ENCODE measurements at regions not wholly inside any gene's neighbourhood (a gene's known extent, or its start where the extent isn't known, plus 50 kb on each side); places are given as distances from the start of the nearest gene placed in this dataset.

DNA sequence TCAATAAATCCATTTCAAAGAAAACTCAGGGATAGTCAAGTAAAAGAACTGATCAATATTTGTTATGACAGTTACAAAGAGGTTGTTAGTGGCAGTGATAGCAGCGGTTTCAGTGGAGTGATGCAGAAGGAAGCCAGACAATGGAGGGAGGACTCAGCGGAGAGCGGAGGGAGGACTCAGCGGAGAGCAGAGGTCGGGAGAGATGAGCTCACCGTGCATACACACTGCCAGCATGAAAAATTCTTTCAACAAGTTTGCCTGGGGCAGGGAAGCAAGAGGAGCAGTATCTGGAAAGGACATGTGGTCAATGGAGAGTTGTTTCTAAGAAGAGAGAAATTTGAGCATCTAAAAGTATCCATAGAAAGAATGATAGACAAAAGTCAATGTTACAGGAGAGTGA is 60.9 kb upstream of the BCL11A start:
- TF ChIP-seq, protein P1, sequence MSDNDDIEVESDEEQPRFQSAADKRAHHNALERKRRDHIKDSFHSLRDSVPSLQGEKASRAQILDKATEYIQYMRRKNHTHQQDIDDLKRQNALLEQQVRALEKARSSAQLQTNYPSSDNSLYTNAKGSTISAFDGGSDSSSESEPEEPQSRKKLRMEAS (IDR thresholded peaks at IDR 0.05), result no peak
- no peak for TF ChIP-seq EGR1 (IDR thresholded peaks at IDR 0.05)
- no peak for TF ChIP-seq TAF1 (IDR thresholded peaks at IDR 0.05; ENCODE audit: low read depth)

DNA sequence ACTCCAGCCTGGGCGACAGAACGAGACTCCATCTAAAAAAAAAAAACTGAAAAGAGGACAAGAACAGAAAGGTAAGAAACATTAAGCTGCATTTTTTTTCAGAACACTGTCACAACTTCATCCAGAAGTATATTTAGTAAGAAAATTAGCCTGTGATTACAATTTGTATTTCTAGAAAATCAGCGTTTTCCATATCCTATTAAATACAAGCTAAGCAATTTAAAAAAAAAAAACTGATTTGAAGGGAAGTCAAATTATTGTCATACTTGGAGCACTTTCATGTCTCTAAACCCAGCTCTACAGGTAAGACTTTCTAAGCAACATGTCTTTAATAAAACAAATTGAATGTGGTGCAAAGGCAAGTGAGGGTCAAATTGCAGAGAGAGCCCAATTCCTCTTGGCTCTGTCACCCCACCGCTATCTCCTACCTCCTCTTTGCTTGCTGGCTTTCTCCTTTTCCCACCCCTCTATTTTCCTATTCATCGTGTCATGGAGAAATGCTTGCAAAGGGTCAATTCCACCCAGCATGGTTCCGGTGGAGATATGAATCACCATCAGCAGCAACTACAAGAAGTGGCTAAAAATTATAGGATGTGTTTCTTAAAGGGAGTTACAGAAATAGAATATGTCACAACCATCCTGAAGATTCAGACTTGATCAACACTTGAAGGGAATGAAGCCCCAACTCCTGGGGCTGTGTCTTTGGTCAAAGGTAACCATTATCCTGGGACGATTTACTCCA is 68.4 kb upstream of the BCL11A start:
- no peak for TF ChIP-seq YY1 (IDR thresholded peaks at IDR 0.05; ENCODE audit: low read depth)

DNA sequence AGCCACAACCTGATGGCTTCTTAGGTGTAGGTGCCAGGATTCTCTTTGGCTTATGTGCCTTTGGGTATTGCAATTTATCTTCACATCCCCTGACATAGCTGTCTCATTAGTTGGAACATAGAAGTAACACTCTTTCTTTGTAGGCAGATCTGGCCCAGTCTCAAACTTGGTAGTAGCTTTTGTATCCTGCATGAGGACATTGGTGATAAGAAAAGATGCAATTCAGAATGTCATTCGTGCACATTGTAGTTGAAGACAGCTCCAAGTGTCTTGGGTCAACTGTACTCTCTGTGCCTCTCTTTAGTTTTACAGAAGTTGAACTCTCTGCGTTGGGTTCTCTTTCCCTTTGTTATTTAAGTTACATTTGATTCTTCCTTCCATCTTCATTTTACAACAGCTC is 69.6 kb upstream of the BCL11A start:
- TF ChIP-seq YY1 (IDR thresholded peaks at IDR 0.05; ENCODE audit: low read depth) (no peak), RAD21 (IDR thresholded peaks at IDR 0.05; ENCODE audit: low read depth) (no peak), FOXM1 (IDR thresholded peaks at IDR 0.05; ENCODE audit: borderline replicate concordance, low read depth) (no peak), EGR1 (IDR thresholded peaks at IDR 0.05) (no peak), NFIC (IDR thresholded peaks at IDR 0.05) (no peak)

DNA sequence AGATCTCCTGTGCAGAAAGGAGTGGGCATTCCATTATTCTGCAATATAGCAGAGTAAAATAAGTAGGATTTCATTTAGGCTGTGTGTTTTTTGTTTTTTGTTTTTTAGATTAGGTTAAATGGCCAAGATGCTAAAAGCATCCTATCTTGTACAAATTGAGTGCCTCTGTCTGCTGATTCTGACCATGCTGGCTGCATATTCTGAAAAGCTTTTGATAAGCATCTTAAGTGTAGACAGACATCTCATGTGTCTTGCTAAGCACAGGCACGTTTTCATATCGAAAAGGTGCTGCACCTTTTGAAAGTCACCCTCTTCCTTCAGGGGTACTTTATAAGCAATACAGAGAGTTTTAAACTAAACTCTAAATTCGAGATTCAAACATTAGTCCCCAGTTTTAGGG is 74.0 kb upstream of the BCL11A start:
- TF ChIP-seq EGR1 (IDR thresholded peaks at IDR 0.05), result no peak
- TF ChIP-seq, protein P2, sequence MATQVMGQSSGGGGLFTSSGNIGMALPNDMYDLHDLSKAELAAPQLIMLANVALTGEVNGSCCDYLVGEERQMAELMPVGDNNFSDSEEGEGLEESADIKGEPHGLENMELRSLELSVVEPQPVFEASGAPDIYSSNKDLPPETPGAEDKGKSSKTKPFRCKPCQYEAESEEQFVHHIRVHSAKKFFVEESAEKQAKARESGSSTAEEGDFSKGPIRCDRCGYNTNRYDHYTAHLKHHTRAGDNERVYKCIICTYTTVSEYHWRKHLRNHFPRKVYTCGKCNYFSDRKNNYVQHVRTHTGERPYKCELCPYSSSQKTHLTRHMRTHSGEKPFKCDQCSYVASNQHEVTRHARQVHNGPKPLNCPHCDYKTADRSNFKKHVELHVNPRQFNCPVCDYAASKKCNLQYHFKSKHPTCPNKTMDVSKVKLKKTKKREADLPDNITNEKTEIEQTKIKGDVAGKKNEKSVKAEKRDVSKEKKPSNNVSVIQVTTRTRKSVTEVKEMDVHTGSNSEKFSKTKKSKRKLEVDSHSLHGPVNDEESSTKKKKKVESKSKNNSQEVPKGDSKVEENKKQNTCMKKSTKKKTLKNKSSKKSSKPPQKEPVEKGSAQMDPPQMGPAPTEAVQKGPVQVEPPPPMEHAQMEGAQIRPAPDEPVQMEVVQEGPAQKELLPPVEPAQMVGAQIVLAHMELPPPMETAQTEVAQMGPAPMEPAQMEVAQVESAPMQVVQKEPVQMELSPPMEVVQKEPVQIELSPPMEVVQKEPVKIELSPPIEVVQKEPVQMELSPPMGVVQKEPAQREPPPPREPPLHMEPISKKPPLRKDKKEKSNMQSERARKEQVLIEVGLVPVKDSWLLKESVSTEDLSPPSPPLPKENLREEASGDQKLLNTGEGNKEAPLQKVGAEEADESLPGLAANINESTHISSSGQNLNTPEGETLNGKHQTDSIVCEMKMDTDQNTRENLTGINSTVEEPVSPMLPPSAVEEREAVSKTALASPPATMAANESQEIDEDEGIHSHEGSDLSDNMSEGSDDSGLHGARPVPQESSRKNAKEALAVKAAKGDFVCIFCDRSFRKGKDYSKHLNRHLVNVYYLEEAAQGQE (IDR thresholded peaks at IDR 0.05; ENCODE audit: low read depth), result no peak
- TF ChIP-seq RAD21 (IDR thresholded peaks at IDR 0.05; ENCODE audit: low read depth), result no peak
- TF ChIP-seq CEBPB (IDR thresholded peaks at IDR 0.05), result no peak
- no peak for TF ChIP-seq TAF1 (IDR thresholded peaks at IDR 0.05; ENCODE audit: low read depth)
- no peak for TF ChIP-seq YY1 (IDR thresholded peaks at IDR 0.05; ENCODE audit: low read depth)
- TF ChIP-seq ZBTB7A (IDR thresholded peaks at IDR 0.05; ENCODE audit: low read depth), result no peak
- TF ChIP-seq TEAD4 (IDR thresholded peaks at IDR 0.05), result no peak
- TF ChIP-seq, protein P1 (IDR thresholded peaks at IDR 0.05), result no peak
- no peak for TF ChIP-seq NFIC (IDR thresholded peaks at IDR 0.05)
- no peak for TF ChIP-seq TCF12 (IDR thresholded peaks at IDR 0.05; ENCODE audit: low read depth)
- TF ChIP-seq, protein P3, sequence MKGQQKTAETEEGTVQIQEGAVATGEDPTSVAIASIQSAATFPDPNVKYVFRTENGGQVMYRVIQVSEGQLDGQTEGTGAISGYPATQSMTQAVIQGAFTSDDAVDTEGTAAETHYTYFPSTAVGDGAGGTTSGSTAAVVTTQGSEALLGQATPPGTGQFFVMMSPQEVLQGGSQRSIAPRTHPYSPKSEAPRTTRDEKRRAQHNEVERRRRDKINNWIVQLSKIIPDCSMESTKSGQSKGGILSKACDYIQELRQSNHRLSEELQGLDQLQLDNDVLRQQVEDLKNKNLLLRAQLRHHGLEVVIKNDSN (IDR thresholded peaks at IDR 0.05), result no peak

DNA sequence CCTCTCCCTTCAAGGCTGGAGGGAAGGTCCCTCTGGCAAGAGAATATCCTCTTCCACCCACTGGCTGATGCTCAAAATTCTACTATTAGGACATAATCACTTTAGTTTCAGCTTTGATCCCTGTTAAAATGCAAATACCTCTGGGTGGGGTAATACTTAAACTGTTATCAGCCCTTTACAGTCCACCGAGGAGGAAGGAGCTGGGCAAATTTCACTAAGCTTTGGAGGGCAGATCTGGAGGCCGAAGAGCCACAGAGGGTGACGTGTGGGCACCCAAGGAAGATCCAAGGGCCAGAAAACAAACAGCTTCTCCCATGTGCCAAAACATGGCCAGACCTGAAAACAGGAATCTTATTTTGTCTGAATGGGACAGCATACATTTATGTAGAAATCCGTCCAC is 74.6 kb upstream of the BCL11A start:
- TF ChIP-seq EGR1 (IDR thresholded peaks at IDR 0.05) (no peak), YY1 (IDR thresholded peaks at IDR 0.05; ENCODE audit: low read depth) (no peak), CREB1 (IDR thresholded peaks at IDR 0.05; ENCODE audit: low read depth) (no peak), TAF1 (IDR thresholded peaks at IDR 0.05; ENCODE audit: low read depth) (no peak), TEAD4 (IDR thresholded peaks at IDR 0.05) (no peak), TCF12 (IDR thresholded peaks at IDR 0.05; ENCODE audit: low read depth) (no peak), NFIC (IDR thresholded peaks at IDR 0.05) (no peak), CEBPB (IDR thresholded peaks at IDR 0.05) (no peak), ZBTB7A (IDR thresholded peaks at IDR 0.05; ENCODE audit: low read depth) (no peak), RAD21 (IDR thresholded peaks at IDR 0.05; ENCODE audit: low read depth) (no peak)
- TF ChIP-seq, protein P1 (IDR thresholded peaks at IDR 0.05), result no peak
- TF ChIP-seq, protein P2 (IDR thresholded peaks at IDR 0.05; ENCODE audit: low read depth), result no peak

DNA sequence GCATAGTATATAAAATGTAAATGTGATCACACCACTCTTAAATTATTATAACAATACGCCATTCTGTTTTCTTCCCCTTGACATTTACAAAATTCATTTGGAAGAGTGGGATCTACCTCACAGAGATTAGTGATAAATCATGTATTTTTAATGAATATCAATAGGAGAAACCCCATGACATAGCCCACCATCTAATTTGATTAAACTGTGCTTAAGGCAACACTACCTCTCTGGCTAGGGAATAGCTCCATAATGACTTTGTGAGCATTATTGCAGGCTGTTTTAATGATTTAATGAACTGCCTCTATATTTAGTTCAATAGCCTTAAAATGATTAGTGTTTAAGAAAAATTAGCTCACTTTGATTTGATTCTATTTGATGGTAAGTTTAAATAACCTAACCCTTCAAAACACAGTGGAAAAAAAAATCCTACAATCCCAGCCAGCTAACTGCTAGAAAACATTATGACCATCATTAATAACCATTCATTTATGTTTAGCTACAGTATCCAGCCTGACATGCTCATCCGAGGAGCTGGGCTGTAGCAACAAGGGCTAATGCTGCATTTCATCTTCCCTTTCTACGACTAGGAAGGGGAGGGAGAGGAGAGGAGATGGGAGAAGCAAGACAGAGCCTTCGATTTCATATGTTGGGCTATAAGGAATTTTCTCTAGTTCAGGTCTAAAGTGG is 75.3 kb upstream of the BCL11A start:
- TF ChIP-seq, protein P1 (IDR thresholded peaks at IDR 0.05), result no peak
- TF ChIP-seq, protein P3 (IDR thresholded peaks at IDR 0.05), result no peak
- TF ChIP-seq NFIC (IDR thresholded peaks at IDR 0.05), result no peak
- no peak for TF ChIP-seq CEBPB (IDR thresholded peaks at IDR 0.05)
- no peak for TF ChIP-seq RAD21 (IDR thresholded peaks at IDR 0.05; ENCODE audit: low read depth)
- no peak for TF ChIP-seq EGR1 (IDR thresholded peaks at IDR 0.05)
- TF ChIP-seq YY1 (IDR thresholded peaks at IDR 0.05; ENCODE audit: low read depth), result no peak
- TF ChIP-seq EP300 (IDR thresholded peaks at IDR 0.05; ENCODE audit: borderline replicate concordance), result no peak
- TF ChIP-seq TAF1 (IDR thresholded peaks at IDR 0.05; ENCODE audit: low read depth), result no peak
- no peak for TF ChIP-seq CREB1 (IDR thresholded peaks at IDR 0.05; ENCODE audit: low read depth)
- no peak for TF ChIP-seq ZBTB7A (IDR thresholded peaks at IDR 0.05; ENCODE audit: low read depth)
